GM23338 (cell line): ENCODE measurements at regions not wholly inside any gene's neighbourhood (a gene's known extent, or its start where the extent isn't known, plus 50 kb on each side); places are given as distances from the start of the nearest gene placed in this dataset.
A peak's percentile ranks its signal among the peaks of the same experiment; 100 is the strongest.

Source experiments
- ATAC-seq: fragments of 200-7000 bp; cut with Tn5 transposase; 3 replicates; pipeline ENCODE4 v1.9.1; 2020
- DNase-seq: peaks from one replicate; pipeline ENCODE4 v3.0.0-alpha.2; 2015; ENCODE audit warnings: low spot score
- H2AFZ ChIP-seq: fragments of 200-600 bp; sonication (generic); 2 replicates; pipeline ENCODE4 v1.8.0; 2016; ENCODE audit warnings: antibody characterized with exemption, mild to moderate bottlenecking, moderate library complexity
- H3F3A ChIP-seq: fragments of 200-600 bp; sonication (generic); replicated peaks from 2 replicates; pipeline ENCODE4 v1.8.0; 2017; ENCODE audit warnings: antibody characterized with exemption, mixed run types, low read depth
- H3K27ac ChIP-seq: fragments of 200-600 bp; sonication (generic); 2 replicates; pipeline ENCODE4 v1.6.1; 2016; ENCODE audit warnings: low read depth
- H3K27me3 ChIP-seq: fragments of 200-600 bp; sonication (generic); 2 replicates; pipeline ENCODE4 v1.8.0; 2016; ENCODE audit warnings: mild to moderate bottlenecking, mixed run types, moderate library complexity; ENCODE audit not compliant: insufficient read depth
- H3K36me3 ChIP-seq: fragments of 200-600 bp; sonication (generic); 2 replicates; pipeline ENCODE4 v1.8.0; 2016; ENCODE audit warnings: mild to moderate bottlenecking; ENCODE audit not compliant: insufficient read depth
- H3K4me1 ChIP-seq: fragments of 200-600 bp; sonication (generic); 2 replicates; pipeline ENCODE4 v1.8.0; 2016; ENCODE audit warnings: mild to moderate bottlenecking, moderate library complexity; ENCODE audit not compliant: insufficient read depth
- H3K4me2 ChIP-seq: fragments of 200-600 bp; sonication (generic); 2 replicates; pipeline ENCODE4 v1.7.1; 2017; ENCODE audit warnings: mixed run types
- H3K4me3 ChIP-seq: fragments of 200-600 bp; sonication (generic); 2 replicates; pipeline ENCODE4 v1.6.1; 2016; ENCODE audit warnings: mixed run types
- H3K79me2 ChIP-seq: fragments of 200-600 bp; sonication (generic); replicated peaks from 2 replicates; pipeline ENCODE4 v1.8.0; 2017; ENCODE audit warnings: mild to moderate bottlenecking; ENCODE audit not compliant: insufficient read depth
- H3K9me2 ChIP-seq: fragments of 200-600 bp; sonication (generic); 2 replicates; pipeline ENCODE4 v1.8.0; 2017; ENCODE audit not compliant: insufficient read depth
- H4K20me1 ChIP-seq: fragments of 200-600 bp; sonication (generic); replicated peaks from 2 replicates; pipeline ENCODE4 v1.8.0; 2017; ENCODE audit warnings: mild to moderate bottlenecking; ENCODE audit not compliant: insufficient read depth
- H3K27ac Mint-ChIP-seq: 2 replicates; pipeline ENCODE4 v1.8.0; 2020; ENCODE audit warnings: inconsistent platforms, mild to moderate bottlenecking, moderate library complexity, mixed read lengths
- H3K27me3 Mint-ChIP-seq: 3 replicates; pipeline ENCODE4 v1.8.0; 2022; ENCODE audit warnings: low read depth, mild to moderate bottlenecking, moderate library complexity, mixed read lengths, inconsistent platforms; ENCODE audit not compliant: insufficient read depth, poor library complexity
- H3K36me3 Mint-ChIP-seq: 3 replicates; pipeline ENCODE4 v1.8.0; 2021; ENCODE audit warnings: low read depth, mild to moderate bottlenecking, inconsistent platforms, moderate library complexity, mixed read lengths
- H3K4me1 Mint-ChIP-seq: 3 replicates; pipeline ENCODE4 v1.8.0; 2020; ENCODE audit warnings: mild to moderate bottlenecking, inconsistent platforms, mixed read lengths
- H3K4me3 Mint-ChIP-seq: 3 replicates; pipeline ENCODE4 v1.8.0; 2021; ENCODE audit warnings: moderate library complexity, mild to moderate bottlenecking, inconsistent platforms, mixed read lengths
- H3K9me3 Mint-ChIP-seq: 3 replicates; pipeline ENCODE4 v1.8.0; 2020; ENCODE audit warnings: moderate library complexity, mild to moderate bottlenecking, inconsistent platforms, mixed read lengths
- CREB1 ChIP-seq: fragments of 250-450 bp; sonication (Bioruptor Pico); IDR thresholded peaks from 2 replicates; pipeline ENCODE4 v1.5.0; 2020; ENCODE audit warnings: low read depth, mild to moderate bottlenecking, moderate library complexity
- CTCF ChIP-seq, 2 experiments: fragments of 200-600 bp in 1 of 2; sonication (generic) in 1 of 2; conservative IDR thresholded peaks; 2 replicates each; pipeline versions ENCODE4 v1.5.1 to v1.6.1; 2016 to 2017; ENCODE audit warnings: antibody characterized with exemption in 2 of 2, low read depth in 2 of 2, mild to moderate bottlenecking in 2 of 2, moderate library complexity in 1 of 2
- ETS1 ChIP-seq: IDR thresholded peaks from 2 replicates; pipeline ENCODE4 v1.6.1; 2016; ENCODE audit warnings: antibody characterized with exemption
- EZH2 ChIP-seq: fragments of 200-600 bp; sonication (generic); IDR thresholded peaks from one replicate; pipeline ENCODE4 v1.8.0; 2017; ENCODE audit warnings: antibody characterized with exemption, mild to moderate bottlenecking, low read depth; ENCODE audit not compliant: unreplicated experiment
- EZH2phosphoT487 ChIP-seq: fragments of 200-600 bp; sonication (generic); IDR thresholded peaks from one replicate; pipeline ENCODE4 v1.8.1; 2018; ENCODE audit warnings: antibody characterized with exemption; ENCODE audit not compliant: unreplicated experiment
- JUNB ChIP-seq: IDR thresholded peaks from one replicate; pipeline ENCODE4 v1.6.1; 2016; ENCODE audit warnings: antibody characterized with exemption; ENCODE audit not compliant: unreplicated experiment
- NANOG ChIP-seq: IDR thresholded peaks from 2 replicates; pipeline ENCODE4 v1.6.1; 2016; ENCODE audit warnings: antibody characterized with exemption, borderline replicate concordance
- POLR2AphosphoS5 ChIP-seq: IDR thresholded peaks from 2 replicates; pipeline ENCODE4 v1.6.1; 2016; ENCODE audit warnings: antibody characterized with exemption, low read depth
- REST ChIP-seq: IDR thresholded peaks from one replicate; pipeline ENCODE4 v1.6.1; 2018; ENCODE audit warnings: antibody characterized with exemption; ENCODE audit not compliant: unreplicated experiment
- STAT1 ChIP-seq: IDR thresholded peaks from one replicate; pipeline ENCODE4 v1.6.1; 2016; ENCODE audit warnings: antibody characterized with exemption; ENCODE audit not compliant: unreplicated experiment
- ZNF114 ChIP-seq: fragments of 250-450 bp; sonication (Bioruptor Pico); IDR thresholded peaks from 2 replicates; pipeline ENCODE4 v1.5.0; 2020; ENCODE audit warnings: mild to moderate bottlenecking, moderate library complexity
- ZNF331 ChIP-seq: fragments of 250-450 bp; sonication (Bioruptor Pico); IDR thresholded peaks from 2 replicates; pipeline ENCODE4 v1.5.0; 2020; ENCODE audit warnings: low read depth, mild to moderate bottlenecking, moderate library complexity
- ZNF462 ChIP-seq: fragments of 250-450 bp; sonication (Bioruptor Pico); IDR thresholded peaks from 2 replicates; pipeline ENCODE4 v1.5.0; 2020; ENCODE audit warnings: mild to moderate bottlenecking, moderate library complexity

- peak overlapping the region; percentile 66 for H2AFZ ChIP-seq
- H3K4me2 ChIP-seq, result no peak overlapping the region
- Mint-ChIP-seq H3K36me3 (no peaks in the 10 kb centered on the region), H3K4me1 (peaks cover 12% of the 10 kb centered on the region), H3K27ac (no peak overlapping the region), H3K9me3 (no peaks in the 10 kb centered on the region), H3K4me3 (no peak overlapping the region), H3K27me3 (peaks cover 4% of the 10 kb centered on the region)
- H4K20me1 ChIP-seq, result no peaks in the 10 kb centered on the region
- DNase-seq (no peak), ATAC-seq (no peak)
- H3K27ac ChIP-seq, result no peak overlapping the region
- H3K4me3 ChIP-seq, result no peak overlapping the region
- no peaks in the 10 kb centered on the region for H3K36me3 ChIP-seq
- no peaks in the 10 kb centered on the region for H3K79me2 ChIP-seq
- TF ChIP-seq ZNF331 (CRISPR knock-in tag) (no peak), JUNB (no peak), ETS1 (no peak), REST (no peak), ZNF114 (no peak), NANOG (no peak), EZH2phosphoT487 (no peak), ZNF462 (CRISPR knock-in tag) (no peak), POLR2AphosphoS5 (no peak), CREB1 (CRISPR knock-in tag) (no peak), EZH2 (no peak), STAT1 (no peak), CTCF (conservative IDR thresholded peaks at IDR 0.05; ENCODE audit: low read depth in 2 of 2) (no peak)
- peaks cover 7% of the 10 kb centered on the region; the same call in 1 of the 2 replicates for H3K9me2 ChIP-seq
- no peaks in the 10 kb centered on the region for H3K27me3 ChIP-seq
- H3F3A ChIP-seq, result no peaks in the 10 kb centered on the region
- no peaks in the 10 kb centered on the region for H3K4me1 ChIP-seq
These were observed 416.9 kb downstream of the IRS2 start for GRCh38 chr13:109369353-109370052.
